GM21737 (cell line): ENCODE measurements at regions not wholly inside any gene's neighbourhood (a gene's known extent, or its start where the extent isn't known, plus 50 kb on each side); places are given as distances from the start of the nearest gene placed in this dataset.
"Not testable (repeated sequence)": the region's sequence is repeated elsewhere in the genome, so short reads cannot be mapped to it uniquely, and the experiment has no call there.

Source experiments
- ATAC-seq: cut with Tn5 transposase; IDR thresholded peaks from one replicate; pipeline ENCODE4 v1.9.1; 2021; ENCODE audit warnings: mild to moderate bottlenecking, moderate library complexity; ENCODE audit not compliant: unreplicated experiment

DNA sequence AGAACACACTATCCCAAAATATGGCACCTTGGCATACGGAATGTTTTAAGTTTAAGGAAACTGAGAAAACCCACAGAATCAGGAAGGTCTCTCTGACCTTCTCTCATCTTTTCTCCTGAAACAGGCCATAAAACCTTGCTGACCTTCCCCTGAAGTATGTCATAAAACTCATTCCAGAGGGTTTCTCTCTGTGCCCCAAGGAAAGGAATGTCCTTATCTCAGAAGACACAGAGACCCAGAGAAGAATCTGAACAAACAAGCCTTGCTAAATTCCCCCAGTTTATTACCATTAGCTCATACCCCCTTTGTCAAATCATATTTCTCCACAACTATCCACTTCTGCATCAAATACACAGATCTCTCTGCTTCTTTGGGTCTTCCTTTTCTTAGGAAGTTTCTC, 603.1 kb downstream of the MCTP2 start:
- no peak for ATAC-seq

DNA sequence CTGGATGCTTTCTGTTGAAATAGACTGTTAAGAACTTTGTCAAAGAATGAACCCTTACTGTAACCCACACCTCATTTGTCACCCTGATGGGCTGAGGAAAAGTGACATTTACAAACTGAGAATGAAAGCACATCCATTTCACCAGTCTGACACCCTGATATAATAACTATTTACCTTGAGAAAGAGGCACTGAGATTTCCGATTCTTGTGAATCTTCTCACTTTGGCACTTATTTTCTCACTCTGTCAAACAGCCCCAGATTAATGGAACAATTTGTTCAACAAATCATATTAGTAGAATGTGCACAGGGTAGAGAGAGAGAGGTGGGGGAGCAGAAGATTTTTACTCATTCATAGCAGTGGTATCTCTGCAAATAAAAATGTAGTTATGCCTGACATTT, 606.9 kb downstream of the MCTP2 start:
- ATAC-seq, result no peak

DNA sequence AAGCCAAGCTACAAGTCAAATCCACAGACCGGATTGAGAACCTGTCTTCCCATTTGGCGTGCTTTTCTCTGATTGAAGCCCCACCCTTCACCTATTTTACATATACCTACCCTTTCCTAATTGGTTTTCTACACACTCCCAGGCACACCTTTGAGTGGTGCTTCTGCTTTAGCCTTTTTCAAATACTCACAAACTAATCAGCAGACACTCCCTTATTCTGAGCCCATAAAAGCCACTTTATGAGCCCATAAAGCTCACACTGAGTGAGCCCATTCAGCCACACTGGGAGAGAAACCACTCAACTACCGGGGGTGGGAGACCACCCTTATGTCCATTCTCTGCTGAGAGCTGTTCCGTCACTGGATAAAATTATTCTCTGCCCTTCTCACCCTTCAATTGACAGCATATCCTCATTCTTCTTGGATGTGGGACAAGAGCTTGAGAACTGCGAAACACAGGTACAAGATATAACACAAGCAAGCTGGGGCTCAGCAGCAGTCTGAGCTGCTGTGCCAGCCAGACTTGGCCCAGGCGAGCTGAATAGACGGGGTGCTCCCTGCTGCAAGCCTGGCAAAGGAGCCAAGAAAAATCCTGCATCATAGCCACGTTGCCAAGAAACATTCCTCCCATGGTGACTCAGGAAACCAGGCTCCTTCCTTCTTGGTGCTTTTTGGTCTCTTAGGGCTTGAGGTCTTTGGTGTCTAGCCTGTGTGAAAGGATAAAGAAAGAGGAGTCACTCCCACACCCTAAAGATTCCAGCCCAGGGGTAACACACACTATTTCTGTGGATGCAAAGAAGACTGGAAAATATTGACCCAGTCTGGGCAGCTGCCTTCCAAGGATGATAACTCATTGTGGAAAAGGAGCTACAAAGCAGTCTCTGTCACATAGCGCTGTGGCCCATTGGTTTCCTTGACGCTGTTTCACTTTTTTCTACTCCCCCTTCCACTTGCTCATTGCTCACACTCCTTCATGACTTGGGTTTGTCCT, 609.7 kb downstream of the MCTP2 start:
- ATAC-seq, result no peak

DNA sequence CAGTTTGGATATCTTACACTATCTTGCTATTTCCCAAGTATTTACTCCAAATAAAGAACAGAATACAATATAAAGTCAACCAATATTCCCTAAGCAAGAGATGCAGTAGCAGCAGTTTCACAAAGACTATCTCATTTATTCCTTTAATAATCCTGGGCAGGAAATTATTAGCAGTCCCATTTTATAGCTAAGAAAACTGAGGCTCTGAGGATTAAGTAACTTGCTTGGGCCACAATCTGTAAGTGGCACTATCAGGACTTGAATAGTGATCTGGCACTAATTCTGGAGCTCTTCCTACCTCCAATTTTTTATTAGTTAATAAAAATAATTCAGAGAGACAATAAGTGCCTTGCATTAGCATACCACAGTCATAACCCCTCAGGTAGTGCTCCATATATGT, 611.7 kb downstream of the MCTP2 start:
- no peak for ATAC-seq

DNA sequence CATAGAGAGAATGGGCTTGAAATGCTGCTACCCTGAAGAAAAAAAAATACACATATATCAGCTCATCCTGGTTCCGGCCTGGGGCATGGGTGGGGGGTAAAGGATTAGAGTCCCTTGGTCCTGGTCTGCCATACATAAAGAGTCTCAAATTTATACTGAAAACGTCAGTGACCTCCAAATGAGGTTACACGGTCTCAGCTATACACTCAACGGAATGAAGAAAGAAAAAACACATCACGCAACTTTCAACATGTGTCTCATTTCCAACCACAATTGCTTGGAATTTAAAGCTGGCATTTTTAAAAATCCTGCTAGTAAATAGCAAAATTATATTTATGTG, 612.8 kb downstream of the MCTP2 start:
- ATAC-seq, result no peak

DNA sequence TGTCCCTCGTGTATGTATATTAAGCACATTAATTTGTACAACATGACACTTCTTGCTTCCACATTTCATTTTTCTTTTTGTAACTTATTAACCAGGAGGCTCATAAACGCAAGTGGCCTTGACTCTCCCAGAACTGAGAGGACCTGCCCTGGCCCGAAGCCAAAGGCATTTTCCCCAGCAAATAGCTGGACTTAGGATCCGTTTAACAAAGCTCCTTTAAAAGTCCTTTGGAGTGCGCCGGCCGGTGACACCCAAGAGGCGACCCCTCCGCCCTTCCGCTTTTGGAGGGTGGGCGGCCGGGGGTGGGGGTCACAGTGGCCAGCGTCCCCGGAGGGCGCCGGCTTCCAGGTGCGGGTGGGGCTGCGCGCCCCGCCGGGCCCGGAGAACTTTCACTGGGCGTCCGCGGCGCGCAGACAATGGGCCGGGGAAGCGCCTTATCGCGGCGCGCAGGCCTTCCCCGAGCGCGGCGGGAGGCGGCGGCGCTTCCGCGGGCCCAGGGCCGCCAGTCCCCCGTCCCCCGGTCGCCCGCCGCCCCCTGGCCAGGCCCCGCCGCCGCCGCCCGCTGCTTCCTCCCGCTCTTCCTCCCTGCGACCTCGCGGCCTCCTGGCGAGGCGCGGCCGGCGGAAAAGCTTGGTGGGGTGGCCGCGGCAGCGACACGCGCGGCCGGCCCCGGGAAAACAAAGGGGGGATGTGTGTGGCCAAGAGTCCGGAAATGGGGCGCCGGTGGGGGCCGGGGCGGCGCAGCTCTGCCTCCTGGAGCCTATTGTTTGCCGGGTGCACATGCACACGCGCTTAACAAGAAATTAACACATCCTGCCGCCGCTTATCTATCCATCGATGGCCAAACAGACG, 613.4 kb downstream of the MCTP2 start:
- ATAC-seq, result no peak

DNA sequence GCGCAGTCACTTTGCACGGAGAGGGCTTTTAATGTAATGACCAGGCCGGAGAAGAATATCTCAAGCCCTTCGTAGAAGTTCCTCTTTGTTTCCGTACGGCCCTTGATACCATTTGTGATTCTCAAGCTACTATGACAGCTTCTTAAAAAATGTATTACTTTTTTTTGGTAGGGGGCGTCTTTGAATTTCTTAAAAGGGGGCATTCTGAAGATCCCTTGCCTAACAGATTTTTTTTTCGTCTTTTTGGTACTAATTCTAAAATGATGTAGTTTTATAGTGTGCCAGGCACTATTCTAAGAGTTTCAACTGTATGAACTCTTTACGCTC, 614.0 kb downstream of the MCTP2 start:
- no peak for ATAC-seq

DNA sequence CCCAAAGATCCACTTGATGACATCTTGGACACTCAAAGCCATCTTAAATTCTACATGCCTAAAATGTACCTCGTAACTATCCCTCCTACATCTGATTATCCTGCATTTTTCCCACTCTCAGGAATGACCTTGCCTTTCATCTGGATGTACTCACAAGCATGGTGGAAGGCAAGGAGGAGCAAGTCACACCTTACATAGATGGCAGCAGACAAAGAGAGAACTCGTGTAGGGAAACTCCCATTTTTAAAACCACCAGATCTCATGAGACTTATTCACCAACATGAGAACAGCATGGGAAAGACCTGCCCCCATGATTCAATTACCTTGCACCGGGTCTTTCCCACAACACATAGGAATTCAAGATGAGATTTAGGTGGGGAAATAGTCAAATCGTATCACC, 616.0 kb downstream of the MCTP2 start:
- no peak for ATAC-seq

DNA sequence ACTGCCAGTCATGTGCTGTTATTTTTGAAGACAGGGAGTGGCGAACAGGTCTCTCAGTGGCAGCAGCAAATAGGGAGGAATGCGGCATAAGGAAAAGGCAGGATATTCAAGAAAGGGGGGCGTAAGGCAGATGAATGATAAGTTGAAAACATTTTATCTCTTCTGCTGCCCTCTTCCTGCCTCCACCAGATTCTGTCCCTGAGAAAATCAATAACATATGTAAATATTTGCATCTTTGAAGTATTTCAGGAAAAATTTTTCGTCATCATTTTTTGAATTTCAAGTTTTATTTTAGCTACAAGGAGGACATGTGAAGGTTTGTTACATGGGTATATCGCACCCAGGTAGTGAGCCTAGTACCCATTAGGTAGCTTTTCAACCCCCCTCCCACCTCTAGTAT, 616.7 kb downstream of the MCTP2 start:
- no peak for ATAC-seq

DNA sequence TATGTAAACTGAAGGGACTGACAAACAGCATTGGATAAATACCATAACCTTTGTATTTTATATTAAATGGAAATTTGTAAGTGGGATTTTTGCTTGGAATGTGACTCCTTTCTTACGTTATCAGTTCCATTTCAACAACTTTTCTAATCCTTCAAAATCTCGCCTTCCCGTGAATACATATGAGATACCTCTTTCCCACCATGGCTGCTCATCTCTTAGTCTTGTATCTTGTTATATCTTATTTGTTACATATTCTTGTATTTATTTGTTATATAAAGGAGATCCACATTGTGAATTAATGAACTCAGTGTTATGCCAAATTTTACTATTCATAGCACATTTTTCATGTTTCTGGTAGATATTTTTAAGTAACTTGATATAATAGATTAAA, 623.7 kb downstream of the MCTP2 start:
- no peak for ATAC-seq

DNA sequence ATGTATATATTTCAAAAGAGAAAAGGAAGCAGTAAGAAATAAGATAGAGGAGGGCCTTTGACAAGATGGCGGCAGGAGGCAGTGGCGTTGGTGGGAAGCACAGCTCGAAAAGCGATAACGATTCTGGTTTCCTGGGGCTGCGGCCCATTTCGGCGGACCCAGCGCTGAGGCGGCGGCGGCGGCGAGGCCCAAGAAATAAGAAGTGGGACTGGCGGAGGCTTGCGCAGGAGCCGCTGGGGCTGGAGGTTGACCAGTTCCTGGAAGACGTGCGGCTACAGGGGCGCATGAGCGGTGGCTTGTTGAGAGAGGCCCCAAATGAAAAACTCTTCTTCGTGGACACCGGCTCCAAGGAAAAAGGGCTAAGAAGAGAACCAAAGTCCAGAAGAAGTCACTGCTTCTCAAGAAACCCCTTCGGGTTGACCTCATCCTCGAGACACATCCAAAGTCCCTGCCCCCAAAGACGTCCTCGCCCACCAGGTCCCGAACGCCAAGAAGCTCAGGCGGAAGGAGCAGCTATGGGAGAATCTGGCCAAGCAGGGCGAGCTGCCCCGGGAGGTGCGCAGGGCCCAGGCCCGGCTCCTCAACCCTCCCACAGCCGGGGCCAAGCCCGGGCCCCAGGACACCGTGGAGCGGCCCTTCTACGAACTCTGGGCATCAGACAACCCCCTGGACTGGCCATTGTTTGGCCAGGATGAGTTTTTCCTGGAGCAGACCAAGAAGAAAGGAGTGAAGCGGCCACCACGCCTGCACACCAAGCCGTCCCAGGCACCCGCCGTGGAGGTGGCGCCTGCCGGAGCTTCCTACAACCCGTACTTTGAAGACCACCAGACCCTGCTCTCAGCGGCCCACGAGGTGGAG, 624.3 kb downstream of the MCTP2 start:
- ATAC-seq, result no peak

DNA sequence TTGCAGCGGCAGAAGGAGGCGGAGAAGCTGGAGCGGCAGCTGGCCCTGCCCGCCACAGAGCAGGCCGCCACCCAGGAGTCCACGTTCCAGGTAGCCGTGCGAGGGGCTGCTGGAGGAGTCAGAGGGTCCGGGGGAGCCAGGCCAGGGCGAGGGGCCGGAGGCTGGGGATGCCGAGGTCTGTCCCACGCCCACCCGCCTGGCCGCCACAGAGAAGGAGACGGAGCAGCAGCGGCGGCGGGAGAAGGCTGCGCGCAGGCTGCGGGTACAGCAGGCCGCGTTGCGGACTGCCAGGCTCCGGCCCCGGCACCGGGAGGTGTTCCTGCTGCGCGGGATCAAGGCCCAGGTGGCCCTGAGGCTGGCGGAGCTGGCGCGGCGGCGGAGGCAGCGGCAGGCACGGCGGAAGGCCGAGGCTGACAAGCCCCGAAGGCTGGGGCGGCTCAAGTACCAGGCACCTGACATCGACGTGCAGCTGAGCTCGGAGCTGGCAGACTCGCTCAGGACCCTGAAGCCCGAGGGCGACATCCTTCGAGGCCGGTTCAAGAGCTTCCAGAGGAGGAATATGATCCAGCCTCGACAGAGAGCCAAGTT, 625.0 kb downstream of the MCTP2 start:
- no peak for ATAC-seq

DNA sequence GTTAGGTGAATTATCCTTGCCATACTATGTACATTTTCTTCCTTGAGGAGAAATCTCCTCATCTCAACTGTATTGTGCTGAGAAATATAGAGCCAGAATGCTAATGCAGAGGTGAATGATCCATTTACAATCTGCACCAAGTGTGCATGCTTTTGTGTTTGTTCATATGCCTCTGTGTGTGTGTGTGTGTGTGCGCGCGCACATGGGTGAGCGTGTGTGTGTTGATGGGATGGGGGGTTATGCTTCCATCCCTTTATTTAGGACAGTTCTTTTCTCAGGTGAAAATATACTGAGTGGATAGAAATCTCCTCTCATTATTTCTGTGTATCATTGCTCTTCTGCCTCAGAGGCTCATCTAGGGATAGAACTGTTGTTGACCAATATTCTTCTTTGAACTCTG, 626.1 kb downstream of the MCTP2 start:
- no peak for ATAC-seq

DNA sequence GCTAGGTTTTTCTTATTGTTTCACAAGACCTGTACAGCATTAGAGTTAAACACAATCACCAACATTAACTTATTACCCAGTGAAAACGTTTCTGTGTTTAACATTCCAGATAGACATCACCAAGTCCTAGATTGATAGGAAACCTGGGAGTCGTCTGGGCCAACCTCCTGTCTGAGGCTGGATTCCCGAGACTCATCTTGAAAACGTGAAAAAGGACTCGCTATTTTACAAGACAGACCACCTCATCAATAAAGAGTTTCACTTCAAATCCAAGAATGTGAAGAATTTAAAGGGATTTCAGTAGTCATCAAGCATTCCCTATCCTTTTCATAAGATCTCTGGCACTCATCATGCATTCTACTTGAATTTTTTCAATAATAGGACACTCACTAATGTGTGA, 626.6 kb downstream of the MCTP2 start:
- no peak for ATAC-seq

DNA sequence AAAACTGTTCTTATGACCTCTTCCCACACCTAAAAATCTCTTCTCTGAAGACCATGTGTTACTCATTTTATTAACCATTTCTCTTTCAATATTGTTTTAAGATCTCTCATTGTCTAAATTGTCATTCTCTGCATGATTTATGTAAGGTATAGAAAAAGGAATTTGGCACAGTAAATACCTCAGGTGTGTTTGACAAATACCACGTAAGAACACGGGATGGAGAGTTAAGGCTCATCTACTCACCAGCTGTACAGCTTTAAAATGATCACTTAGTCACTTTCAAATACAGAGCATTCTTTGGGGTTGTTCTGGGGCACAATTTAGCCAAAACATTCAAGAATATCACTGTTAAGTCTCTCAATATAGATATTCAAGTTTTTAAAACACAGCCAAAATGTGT, 627.1 kb downstream of the MCTP2 start:
- ATAC-seq, result no peak

DNA sequence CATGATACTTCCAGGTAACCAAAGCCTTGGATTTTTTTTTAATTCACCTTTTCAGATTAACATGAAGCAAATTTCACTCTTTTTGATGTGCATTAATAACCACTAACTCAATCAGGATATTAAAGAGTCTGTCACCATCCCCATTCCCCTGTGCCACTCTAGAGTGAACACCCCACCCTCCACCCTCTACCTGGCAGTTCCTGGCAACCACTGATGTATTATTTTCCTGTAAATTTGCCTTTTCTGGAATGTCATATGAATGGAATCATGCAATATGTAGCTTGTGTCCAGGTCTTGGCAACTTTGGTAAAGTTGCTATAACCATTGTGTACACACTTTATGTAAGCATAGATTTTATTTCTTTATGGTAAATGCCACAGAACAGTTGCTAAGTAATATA, 627.6 kb downstream of the MCTP2 start:
- ATAC-seq, result no peak

DNA sequence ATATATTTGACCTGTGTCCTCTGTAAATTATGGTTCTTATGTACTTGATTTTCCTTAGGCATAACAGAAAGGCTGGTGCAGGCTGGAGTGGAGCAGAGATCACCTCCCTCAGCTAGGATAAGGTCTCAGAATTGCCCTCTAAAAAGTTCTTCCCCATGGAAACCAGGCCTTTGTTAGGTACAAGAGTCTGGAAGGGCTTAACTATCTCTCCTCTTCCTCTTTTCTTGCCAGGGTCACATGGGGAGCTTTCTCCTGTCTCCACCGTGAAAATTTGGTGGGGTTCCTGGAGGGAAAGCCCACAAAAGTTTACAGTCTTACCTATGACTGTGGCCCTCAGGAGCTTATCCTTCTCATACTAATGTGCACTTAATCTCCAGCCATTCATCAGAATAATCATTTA, 633.2 kb downstream of the MCTP2 start:
- no peak for ATAC-seq

DNA sequence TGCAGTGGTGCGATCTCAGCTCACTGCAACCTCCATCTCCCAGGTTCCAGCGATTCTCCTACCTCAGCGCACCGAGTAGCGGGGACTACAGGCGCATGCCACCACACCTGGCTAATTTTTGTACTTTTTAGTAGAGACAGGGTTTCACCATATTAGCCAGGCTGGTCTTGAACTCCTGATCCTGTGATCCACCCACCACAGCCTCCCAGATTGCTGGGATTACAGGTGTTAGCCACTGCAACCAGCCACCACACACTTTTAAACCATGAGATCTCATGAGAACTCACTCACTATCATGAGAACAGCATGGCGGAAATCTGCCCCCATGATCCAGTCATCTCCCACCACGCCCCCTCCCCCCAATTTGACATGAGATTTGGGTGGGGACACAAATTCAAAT, 636.9 kb downstream of the MCTP2 start:
- ATAC-seq, result not testable (repeated sequence)

DNA sequence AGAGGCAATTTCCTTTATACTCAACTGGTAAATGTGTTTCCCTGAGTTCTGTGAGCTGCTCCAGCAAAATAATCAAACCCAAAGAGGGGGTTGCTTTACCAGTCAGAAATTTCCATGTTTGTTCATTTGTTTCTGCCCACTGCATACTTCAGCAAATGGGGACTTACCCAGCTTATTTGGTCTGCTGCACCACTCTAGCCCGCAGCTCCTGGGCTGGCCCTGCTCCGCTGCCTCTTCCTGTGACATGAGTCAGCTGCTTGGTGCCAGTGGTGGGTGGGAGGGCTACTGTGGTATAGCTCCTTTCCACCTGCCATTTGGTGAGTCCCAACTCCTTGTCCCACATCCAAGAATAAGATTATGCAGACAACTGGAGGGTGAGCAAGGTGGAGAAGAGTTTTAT, 644.2 kb downstream of the MCTP2 start:
- no peak for ATAC-seq

DNA sequence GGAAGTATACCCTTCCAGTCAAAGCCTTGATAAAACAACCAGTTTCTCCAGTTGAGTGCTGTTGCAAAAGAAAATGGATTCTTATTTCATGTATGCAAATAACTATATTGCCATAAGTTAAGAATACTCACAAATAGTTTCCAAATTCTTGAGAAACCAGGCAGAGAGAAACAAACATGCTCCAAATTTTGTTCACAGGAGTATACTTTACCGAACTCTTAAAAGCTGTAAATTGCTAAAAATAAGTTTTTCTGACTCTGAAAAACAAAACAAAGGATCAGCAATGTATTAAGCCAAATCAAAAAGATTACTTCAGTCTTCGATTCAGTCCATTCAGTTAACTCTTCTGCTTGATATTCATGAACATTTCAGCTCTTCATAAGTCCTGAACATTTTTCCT, 646.5 kb downstream of the MCTP2 start:
- no peak for ATAC-seq
